GM12872 (cell line): ENCODE measurements at regions not wholly inside any gene's neighbourhood (a gene's known extent, or its start where the extent isn't known, plus 50 kb on each side); places are given as distances from the start of the nearest gene placed in this dataset.
A peak's percentile ranks its signal among the peaks of the same experiment; 100 is the strongest.

ENCODE experiments used
- CTCF ChIP-seq: IDR thresholded peaks from 3 replicates; pipeline ENCODE4 v1.5.1; 2011; ENCODE audit warnings: low read depth, mild to moderate bottlenecking, low read length, moderate library complexity; ENCODE audit not compliant: insufficient read depth

DNA sequence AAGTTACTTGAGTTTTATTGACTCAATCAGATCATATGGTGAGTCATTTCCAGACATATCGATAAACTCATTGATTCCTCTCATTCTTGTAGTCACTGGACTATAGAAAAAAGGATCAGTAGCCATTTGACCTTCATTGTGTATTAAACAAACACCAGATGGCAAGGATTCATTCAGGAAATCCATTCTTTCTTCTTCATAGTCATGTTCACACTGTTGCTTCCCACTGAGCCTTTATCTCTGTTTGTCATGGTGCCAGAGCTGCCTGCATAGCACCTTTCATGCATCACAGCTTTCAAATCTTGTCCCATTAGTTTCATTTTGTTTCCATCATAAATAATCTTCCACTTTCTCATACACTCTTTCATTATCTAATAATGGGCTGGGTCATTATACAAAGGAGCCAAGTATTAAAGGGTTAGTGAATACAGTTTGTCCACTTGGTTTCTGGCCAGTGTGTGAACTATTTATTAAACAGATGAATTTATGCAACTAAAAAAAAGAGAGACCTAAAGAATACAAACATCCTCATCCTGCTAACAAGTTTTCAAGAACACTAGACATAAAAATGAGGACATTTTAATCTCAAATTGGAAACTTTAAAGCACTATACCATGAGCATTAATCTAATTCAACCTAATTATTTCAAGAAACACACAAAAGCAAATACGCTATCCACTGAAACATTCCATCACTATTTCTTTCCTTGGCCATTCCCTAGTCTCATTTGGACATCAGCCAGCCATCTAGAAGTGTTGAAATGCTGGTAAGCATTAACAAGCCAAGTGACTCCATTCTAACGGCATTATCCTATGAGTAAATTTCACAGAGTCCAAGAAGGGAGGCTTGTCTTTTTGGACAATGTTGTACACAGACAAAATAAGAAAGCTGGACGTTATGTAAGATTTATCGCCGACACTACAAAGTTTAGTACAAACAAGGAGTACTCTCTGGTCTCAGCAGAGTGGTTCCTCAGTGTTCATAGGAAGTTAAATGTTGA is 476.5 kb downstream of the FOXG1 start:
- TF ChIP-seq CTCF: no peak

DNA sequence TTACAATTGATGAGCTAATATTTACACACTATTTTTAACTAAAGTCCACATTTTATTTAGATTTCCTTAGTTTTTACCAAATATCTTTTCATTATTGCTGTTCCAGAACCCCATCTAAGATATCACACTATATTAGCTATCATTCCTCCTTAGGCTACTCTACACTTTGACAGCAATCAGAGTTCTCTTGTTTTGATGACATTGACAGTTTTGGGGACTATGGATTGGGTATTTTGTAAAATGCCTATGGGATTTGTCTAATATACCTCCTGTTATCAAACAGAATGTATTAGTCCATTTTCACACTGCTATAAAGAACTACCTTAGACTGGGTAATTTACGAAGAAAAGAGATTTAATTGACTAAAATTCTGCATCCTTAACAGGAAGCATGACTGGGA is 489.1 kb downstream of the FOXG1 start:
- TF ChIP-seq CTCF: no peak

- TF ChIP-seq CTCF: no peak
These were observed 496.4 kb downstream of the FOXG1 start for GRCh38 chr14:29262979-29263378.

DNA sequence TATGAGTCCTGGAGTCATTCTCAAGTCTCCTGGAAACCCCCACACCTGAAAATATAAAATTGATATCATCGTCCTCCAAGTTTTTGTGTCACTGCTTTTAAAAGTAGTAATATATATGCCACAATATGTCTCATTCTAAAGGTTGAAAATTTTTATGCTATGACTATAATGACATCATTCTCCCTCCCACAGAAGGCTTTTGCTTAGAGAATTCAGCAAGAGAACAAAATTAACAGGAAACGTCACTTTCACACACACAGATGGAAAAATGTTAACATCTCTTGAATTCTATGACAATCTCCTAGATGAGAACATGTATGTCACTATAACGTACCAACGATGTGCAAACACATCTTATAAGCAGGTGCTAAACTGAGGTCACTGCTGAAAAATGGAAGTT is 498.3 kb downstream of the FOXG1 start:
- no peak for TF ChIP-seq CTCF

DNA sequence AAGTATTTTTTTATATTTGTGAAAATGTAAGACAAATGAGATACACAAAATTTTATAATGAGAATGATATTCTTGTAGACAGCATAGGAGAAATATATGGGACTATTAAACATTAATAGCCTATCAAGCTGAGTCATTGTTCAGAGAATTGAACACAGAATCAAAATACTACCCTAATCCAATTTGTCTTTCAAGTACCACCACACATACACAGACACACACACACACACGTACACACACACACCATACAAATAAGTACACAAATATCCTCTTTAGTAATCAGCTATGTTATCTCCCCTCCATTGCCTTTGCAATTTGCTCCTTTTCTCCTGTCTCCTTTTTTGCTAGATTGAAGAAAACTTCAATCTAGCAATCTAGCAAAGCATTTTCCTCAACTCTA is 499.3 kb downstream of the FOXG1 start:
- no peak for TF ChIP-seq CTCF

DNA sequence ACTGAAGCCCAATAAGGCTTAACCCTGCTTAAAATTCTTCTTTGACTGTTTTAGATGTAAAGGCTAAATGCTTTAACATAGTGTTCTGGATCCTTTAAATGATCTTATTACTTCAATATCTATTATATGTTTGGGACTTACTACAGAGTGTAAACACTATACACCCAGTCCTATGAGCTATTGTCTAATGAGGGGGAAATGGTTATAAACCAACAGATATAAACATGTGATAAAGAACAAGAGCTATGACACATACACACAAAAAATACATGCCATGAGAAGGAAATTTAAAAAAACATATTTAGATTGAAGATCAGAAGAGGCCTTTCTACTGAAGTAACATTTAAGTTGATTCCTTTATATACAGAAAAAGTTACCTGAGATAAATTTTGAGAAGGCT is 505.1 kb downstream of the FOXG1 start:
- TF ChIP-seq CTCF: no peak

GRCh38 chr14:29273513-29273912 is 506.9 kb downstream of the FOXG1 start:
- 0 out of 3 replicates have a peak, but pooled peaks have one; percentile 5 for TF ChIP-seq CTCF
